Activated naive CD8-positive, alpha-beta T cell treated with anti-CD3 and anti-CD28 coated beads, Interleukin-2, amount 10 ng/mL, durations not matched to agents 7 days and 5 days (primary cell): ENCODE measurements at regions not wholly inside any gene's neighbourhood (a gene's known extent, or its start where the extent isn't known, plus 50 kb on each side); places are given as distances from the start of the nearest gene placed in this dataset.

Source experiments
- ATAC-seq: fragments of 150-1000 bp; cut with Tn5 transposase; one replicate; pipeline ENCODE4 v1.10.0; 2021; ENCODE audit warnings: low read depth, moderate library complexity
- POLR2A ChIA-PET: fragments of 350-600 bp; sonication (Branson Sonifier 250); formaldehyde crosslinking; loops from one replicate; lab custom pipeline; 2021; ENCODE audit warnings: antibody characterized with exemption; lab: Charles Lee
- DNase-seq: peaks from one replicate; pipeline ENCODE4 v3.0.0; 2021
- H3K27ac Mint-ChIP-seq: one replicate; pipeline ENCODE4 v1.8.0; 2022; ENCODE audit warnings: mild to moderate bottlenecking, mixed read lengths
- H3K27me3 Mint-ChIP-seq: one replicate; pipeline ENCODE4 v1.8.0; 2022; ENCODE audit warnings: mild to moderate bottlenecking, moderate library complexity, mixed read lengths
- H3K36me3 Mint-ChIP-seq: one replicate; pipeline ENCODE4 v1.8.0; 2021; ENCODE audit warnings: mild to moderate bottlenecking, mixed read lengths
- H3K4me1 Mint-ChIP-seq: one replicate; pipeline ENCODE4 v1.8.0; 2021; ENCODE audit warnings: mixed read lengths
- H3K4me3 Mint-ChIP-seq: one replicate; pipeline ENCODE4 v1.8.0; 2022; ENCODE audit warnings: mild to moderate bottlenecking, moderate library complexity, mixed read lengths
- H3K9me3 Mint-ChIP-seq: one replicate; pipeline ENCODE4 v1.8.0; 2021; ENCODE audit warnings: mixed read lengths

GRCh38 chr1:58283388-58284224 is 262.9 kb downstream of the OMA1 start:
- DNase-seq (no peak), ATAC-seq (no peak)
- Mint-ChIP-seq H3K27me3 (peaks cover 1% of the 10 kb centered on the region), H3K4me3 (no peak overlapping the region), H3K4me1 (no peaks in the 10 kb centered on the region), H3K36me3 (no peaks in the 10 kb centered on the region), H3K27ac (no peak overlapping the region), H3K9me3 (no peaks in the 10 kb centered on the region)
- POLR2A ChIA-PET, result no interaction called here

GRCh38 chr1:58282623-58283387 is 263.7 kb downstream of the OMA1 start:
- no peak for ATAC-seq
- Mint-ChIP-seq H3K36me3 (no peaks in the 10 kb centered on the region), H3K9me3 (no peaks in the 10 kb centered on the region), H3K27ac (no peak overlapping the region), H3K4me1 (no peaks in the 10 kb centered on the region), H3K4me3 (no peak overlapping the region), H3K27me3 (peaks cover 1% of the 10 kb centered on the region)
- POLR2A ChIA-PET, result no interaction called here
- no peak for DNase-seq

GRCh38 chr1:58266242-58266641 is 280.3 kb downstream of the OMA1 start:
- Mint-ChIP-seq H3K4me3 (no peak overlapping the region), H3K9me3 (no peaks in the 10 kb centered on the region), H3K27me3 (peaks cover 4% of the 10 kb centered on the region), H3K36me3 (no peaks in the 10 kb centered on the region), H3K27ac (no peak overlapping the region), H3K4me1 (no peaks in the 10 kb centered on the region)
- no peak for DNase-seq
- POLR2A ChIA-PET, result no interaction called here
- no peak for ATAC-seq

- Mint-ChIP-seq H3K36me3 (no peaks in the 10 kb centered on the region), H3K27me3 (peaks cover 4% of the 10 kb centered on the region), H3K27ac (no peak overlapping the region), H3K4me3 (no peak overlapping the region), H3K4me1 (no peaks in the 10 kb centered on the region), H3K9me3 (no peaks in the 10 kb centered on the region)
- ATAC-seq, result no peak
- POLR2A ChIA-PET, result no interaction called here
- DNase-seq, result no peak
Observed at GRCh38 chr1:58264462-58264861, 282.1 kb downstream of the OMA1 start.

GRCh38 chr1:58262702-58263101 is 283.8 kb downstream of the OMA1 start:
- ATAC-seq (no peak), DNase-seq (no peak)
- Mint-ChIP-seq H3K27me3 (peaks cover 4% of the 10 kb centered on the region), H3K4me1 (no peaks in the 10 kb centered on the region), H3K27ac (no peak overlapping the region), H3K4me3 (no peak overlapping the region), H3K9me3 (no peaks in the 10 kb centered on the region), H3K36me3 (no peaks in the 10 kb centered on the region)
- POLR2A ChIA-PET, result no interaction called here

- Mint-ChIP-seq H3K4me3 (no peak overlapping the region), H3K9me3 (no peaks in the 10 kb centered on the region), H3K36me3 (no peaks in the 10 kb centered on the region), H3K27ac (no peak overlapping the region), H3K27me3 (no peaks in the 10 kb centered on the region), H3K4me1 (no peaks in the 10 kb centered on the region)
- POLR2A ChIA-PET, result no interaction called here
- DNase-seq (no peak), ATAC-seq (no peak)
Observed at GRCh38 chr1:58258082-58258481, 288.4 kb downstream of the OMA1 start.

GRCh38 chr1:58257003-58257402 is 289.5 kb downstream of the OMA1 start:
- Mint-ChIP-seq H3K27ac (no peak overlapping the region), H3K4me3 (no peak overlapping the region), H3K9me3 (no peaks in the 10 kb centered on the region), H3K4me1 (no peaks in the 10 kb centered on the region), H3K36me3 (no peaks in the 10 kb centered on the region), H3K27me3 (peaks cover 2% of the 10 kb centered on the region)
- no peak for DNase-seq
- ATAC-seq, result no peak
- POLR2A ChIA-PET, result no interaction called here

- ATAC-seq (no peak), DNase-seq (no peak)
- Mint-ChIP-seq H3K4me3 (no peak overlapping the region), H3K27me3 (peaks cover 2% of the 10 kb centered on the region), H3K36me3 (no peaks in the 10 kb centered on the region), H3K9me3 (no peaks in the 10 kb centered on the region), H3K27ac (no peak overlapping the region), H3K4me1 (no peaks in the 10 kb centered on the region)
- POLR2A ChIA-PET, result no interaction called here
Observed at GRCh38 chr1:58256546-58256945, 290.0 kb downstream of the OMA1 start.

GRCh38 chr1:58256041-58256440 is 290.5 kb downstream of the OMA1 start:
- no peak for ATAC-seq
- Mint-ChIP-seq H3K4me1 (no peaks in the 10 kb centered on the region), H3K36me3 (no peaks in the 10 kb centered on the region), H3K27me3 (peaks cover 2% of the 10 kb centered on the region), H3K9me3 (no peaks in the 10 kb centered on the region), H3K27ac (no peak overlapping the region), H3K4me3 (no peak overlapping the region)
- POLR2A ChIA-PET, result no interaction called here
- no peak for DNase-seq

GRCh38 chr1:58255192-58255591 is 291.3 kb downstream of the OMA1 start:
- Mint-ChIP-seq H3K9me3 (no peaks in the 10 kb centered on the region), H3K4me1 (no peaks in the 10 kb centered on the region), H3K27ac (no peak overlapping the region), H3K27me3 (peaks cover 7% of the 10 kb centered on the region), H3K4me3 (no peak overlapping the region), H3K36me3 (no peaks in the 10 kb centered on the region)
- ATAC-seq (no peak), DNase-seq (no peak)
- POLR2A ChIA-PET, result no interaction called here

GRCh38 chr1:58251430-58252073 is 295.0 kb downstream of the OMA1 start:
- Mint-ChIP-seq H3K27me3 (peaks cover 29% of the 10 kb centered on the region), H3K4me3 (no peak overlapping the region), H3K36me3 (no peaks in the 10 kb centered on the region), H3K9me3 (no peaks in the 10 kb centered on the region), H3K4me1 (peaks cover 2% of the 10 kb centered on the region), H3K27ac (no peak overlapping the region)
- ATAC-seq, result no peak
- POLR2A ChIA-PET, result no interaction called here
- DNase-seq, result no peak

- peaks cover 29% of the 10 kb centered on the region for H3K27me3 Mint-ChIP-seq
- H3K4me3 Mint-ChIP-seq, result no peak overlapping the region
- POLR2A ChIA-PET, result no interaction called here
- no peaks in the 10 kb centered on the region for H3K9me3 Mint-ChIP-seq
- H3K4me1 Mint-ChIP-seq, result peaks cover 2% of the 10 kb centered on the region
- H3K27ac Mint-ChIP-seq, result no peak overlapping the region
- no peak for DNase-seq
- H3K36me3 Mint-ChIP-seq, result no peaks in the 10 kb centered on the region
- no peak for ATAC-seq
Observed at GRCh38 chr1:58250587-58250948, 296.0 kb downstream of the OMA1 start.

GRCh38 chr1:58249737-58250586 is 296.6 kb downstream of the OMA1 start:
- H3K4me3 Mint-ChIP-seq, result peak overlapping the region; percentile 72
- DNase-seq, result peak; percentile 38
- ATAC-seq, result peak; percentile 79
- H3K4me1 Mint-ChIP-seq, result peaks cover 2% of the 10 kb centered on the region
- H3K36me3 Mint-ChIP-seq, result no peaks in the 10 kb centered on the region
- H3K27me3 Mint-ChIP-seq, result peaks cover 29% of the 10 kb centered on the region
- no peak overlapping the region for H3K27ac Mint-ChIP-seq
- POLR2A ChIA-PET, result no interaction called here
- no peaks in the 10 kb centered on the region for H3K9me3 Mint-ChIP-seq
